ENCODE measurements at regions not wholly inside any gene's neighbourhood (a gene's known extent, or its start where the extent isn't known, plus 50 kb on each side); places are given as distances from the start of the nearest gene placed in this dataset.

GRCh38 chr5:163766936-163767670, 261.7 kb downstream of the MAT2B start:
- Mint-ChIP-seq H3K27me3 (peaks cover 2% of the 10 kb centered on the region), H3K36me3 (no peaks in the 10 kb centered on the region), H3K4me3 (no peak overlapping the region), H3K4me1 (no peaks in the 10 kb centered on the region), H3K27ac (no peak overlapping the region), H3K9me3 (no peaks in the 10 kb centered on the region)

DNA sequence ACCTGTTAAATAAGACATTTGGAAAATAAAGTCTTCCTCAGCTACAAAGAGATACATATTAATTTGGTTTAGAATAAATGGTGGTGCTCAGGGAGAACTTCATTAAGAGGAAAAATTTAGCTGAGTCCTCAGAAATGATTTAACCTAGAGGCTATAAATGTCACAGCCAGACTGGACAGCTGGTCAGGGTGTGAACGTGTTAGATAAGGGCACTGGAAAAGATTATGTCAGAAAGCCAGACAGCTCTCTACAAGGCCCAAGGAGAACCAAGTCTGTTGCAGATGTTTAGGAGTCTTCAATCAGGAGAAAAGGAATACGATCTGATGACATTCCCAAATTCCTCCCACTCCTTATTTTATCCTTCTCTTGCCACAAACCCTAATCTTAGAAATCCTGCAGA, 265.2 kb downstream of the MAT2B start:
- no peaks in the 10 kb centered on the region for H3K9me3 Mint-ChIP-seq
- no peaks in the 10 kb centered on the region for H3K36me3 Mint-ChIP-seq
- no peak overlapping the region for H3K27ac Mint-ChIP-seq
- H3K4me3 Mint-ChIP-seq: no peak overlapping the region
- H3K4me1 Mint-ChIP-seq: no peaks in the 10 kb centered on the region
- H3K27me3 Mint-ChIP-seq: peaks cover 2% of the 10 kb centered on the region

GRCh38 chr5:163772241-163772640, 266.8 kb downstream of the MAT2B start:
- H3K27ac Mint-ChIP-seq: no peak overlapping the region

GRCh38 chr5:163772644-163773043, 267.2 kb downstream of the MAT2B start:
- Mint-ChIP-seq H3K27ac (no peak overlapping the region), H3K27me3 (no peaks in the 10 kb centered on the region), H3K36me3 (no peaks in the 10 kb centered on the region), H3K9me3 (no peaks in the 10 kb centered on the region), H3K4me1 (no peaks in the 10 kb centered on the region), H3K4me3 (no peak overlapping the region)

More at GRCh38 chr5:163772241-163772640, 266.8 kb downstream of the MAT2B start:
- Mint-ChIP-seq H3K36me3 (no peaks in the 10 kb centered on the region), H3K4me1 (no peaks in the 10 kb centered on the region), H3K27me3 (peaks cover 2% of the 10 kb centered on the region), H3K9me3 (no peaks in the 10 kb centered on the region), H3K4me3 (no peak overlapping the region)

- H3K36me3 Mint-ChIP-seq: no peaks in the 10 kb centered on the region
- H3K27ac Mint-ChIP-seq: no peak overlapping the region
- H3K9me3 Mint-ChIP-seq: no peaks in the 10 kb centered on the region
- H3K4me1 Mint-ChIP-seq: no peaks in the 10 kb centered on the region
- no peak overlapping the region for H3K4me3 Mint-ChIP-seq
- no peaks in the 10 kb centered on the region for H3K27me3 Mint-ChIP-seq
Measured at GRCh38 chr5:163773226-163773625, 267.8 kb downstream of the MAT2B start.

DNA sequence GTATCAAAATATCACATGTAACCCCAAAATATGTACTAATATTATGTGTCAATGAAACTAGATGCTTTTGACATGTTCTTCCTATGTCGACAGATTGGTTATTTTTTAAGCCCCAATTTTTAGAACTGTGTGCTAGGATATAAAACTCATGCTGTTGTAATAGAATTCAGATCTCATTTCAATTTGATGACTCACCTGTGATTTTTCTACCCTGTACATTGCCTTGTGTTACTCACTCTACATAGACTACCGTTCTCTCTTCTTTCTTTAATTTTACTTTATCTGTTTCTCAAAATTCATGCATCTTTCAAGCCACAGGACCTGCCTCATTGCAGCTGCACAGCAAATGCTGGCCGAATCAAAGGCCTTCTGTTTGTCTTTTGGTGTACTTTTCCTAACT, 284.5 kb downstream of the MAT2B start:
- Mint-ChIP-seq H3K4me3 (no peak overlapping the region), H3K27me3 (no peaks in the 10 kb centered on the region), H3K36me3 (no peaks in the 10 kb centered on the region), H3K27ac (no peak overlapping the region), H3K4me1 (no peaks in the 10 kb centered on the region), H3K9me3 (peaks cover 10% of the 10 kb centered on the region)

- Mint-ChIP-seq H3K4me3 (no peak overlapping the region), H3K27ac (no peak overlapping the region), H3K9me3 (peaks cover 12% of the 10 kb centered on the region), H3K27me3 (no peaks in the 10 kb centered on the region), H3K4me1 (no peaks in the 10 kb centered on the region), H3K36me3 (no peaks in the 10 kb centered on the region)
Measured at GRCh38 chr5:163790497-163790896, 285.1 kb downstream of the MAT2B start.

GRCh38 chr5:163794993-163795392, 289.6 kb downstream of the MAT2B start:
- no peaks in the 10 kb centered on the region for H3K36me3 Mint-ChIP-seq
- no peak overlapping the region for H3K27ac Mint-ChIP-seq

DNA sequence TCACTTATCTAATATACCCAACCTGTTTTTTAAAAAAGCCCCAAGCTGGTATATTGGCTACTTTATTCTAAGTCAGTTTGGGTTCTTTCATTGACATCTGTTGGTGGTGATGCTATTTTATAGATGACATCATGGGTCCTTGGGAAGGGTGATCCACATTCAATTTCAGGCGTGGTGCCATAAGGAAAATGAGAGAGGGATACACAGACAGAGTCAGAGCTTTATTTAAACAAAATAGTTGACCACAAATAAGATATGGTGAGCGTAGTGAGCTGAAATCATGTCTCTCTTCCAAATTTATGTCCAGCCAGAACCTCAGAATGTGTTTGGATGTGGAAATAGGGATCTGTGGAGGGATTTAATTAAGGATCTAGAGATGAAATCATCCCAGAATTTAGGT, 302.4 kb downstream of the MAT2B start:
- Mint-ChIP-seq H3K4me3 (no peak overlapping the region), H3K9me3 (no peaks in the 10 kb centered on the region), H3K27ac (no peak overlapping the region), H3K4me1 (no peaks in the 10 kb centered on the region), H3K27me3 (no peaks in the 10 kb centered on the region), H3K36me3 (no peaks in the 10 kb centered on the region)

More at GRCh38 chr5:163794993-163795392, 289.6 kb downstream of the MAT2B start:
- Mint-ChIP-seq H3K9me3 (peaks cover 21% of the 10 kb centered on the region), H3K4me1 (no peaks in the 10 kb centered on the region), H3K27me3 (no peaks in the 10 kb centered on the region), H3K4me3 (no peak overlapping the region)

- no peak overlapping the region for H3K27ac Mint-ChIP-seq
- no peaks in the 10 kb centered on the region for H3K9me3 Mint-ChIP-seq
- no peaks in the 10 kb centered on the region for H3K27me3 Mint-ChIP-seq
- no peaks in the 10 kb centered on the region for H3K4me1 Mint-ChIP-seq
- H3K4me3 Mint-ChIP-seq: no peak overlapping the region
- no peaks in the 10 kb centered on the region for H3K36me3 Mint-ChIP-seq
Measured at GRCh38 chr5:163809473-163809872, 304.1 kb downstream of the MAT2B start.

GRCh38 chr5:163813900-163814299, 308.5 kb downstream of the MAT2B start:
- H3K27ac Mint-ChIP-seq: no peak overlapping the region

GRCh38 chr5:163815240-163815791, 309.9 kb downstream of the MAT2B start:
- no peak overlapping the region for H3K27ac Mint-ChIP-seq
- H3K4me3 Mint-ChIP-seq: no peak overlapping the region
- no peaks in the 10 kb centered on the region for H3K36me3 Mint-ChIP-seq
- no peaks in the 10 kb centered on the region for H3K4me1 Mint-ChIP-seq
- H3K9me3 Mint-ChIP-seq: peaks cover 13% of the 10 kb centered on the region
- no peaks in the 10 kb centered on the region for H3K27me3 Mint-ChIP-seq

More at GRCh38 chr5:163813900-163814299, 308.5 kb downstream of the MAT2B start:
- H3K4me3 Mint-ChIP-seq: no peak overlapping the region
- no peaks in the 10 kb centered on the region for H3K27me3 Mint-ChIP-seq
- H3K36me3 Mint-ChIP-seq: no peaks in the 10 kb centered on the region
- no peaks in the 10 kb centered on the region for H3K4me1 Mint-ChIP-seq
- H3K9me3 Mint-ChIP-seq: peaks cover 13% of the 10 kb centered on the region

DNA sequence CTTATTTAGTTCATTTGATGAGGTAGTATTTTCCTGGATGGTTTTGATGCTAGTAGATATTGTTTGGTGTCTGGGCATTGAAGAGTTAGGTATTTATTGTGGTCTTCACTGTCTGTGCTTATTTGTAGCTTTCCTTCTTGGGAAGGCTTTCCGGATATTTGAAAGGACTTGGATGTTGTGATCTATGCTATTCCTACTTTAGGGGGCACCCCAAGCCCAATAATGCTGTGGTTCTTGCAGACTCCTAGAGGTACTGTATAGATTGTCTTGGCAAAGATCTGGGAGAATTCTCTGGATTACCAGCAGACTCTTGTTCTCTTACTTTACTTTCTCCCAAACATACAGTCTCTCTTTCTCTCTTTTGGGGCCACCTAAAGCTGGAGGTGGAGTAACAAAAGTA, 315.7 kb downstream of the MAT2B start:
- Mint-ChIP-seq H3K36me3 (no peaks in the 10 kb centered on the region), H3K9me3 (peaks cover 22% of the 10 kb centered on the region), H3K4me3 (no peak overlapping the region), H3K27ac (no peak overlapping the region), H3K4me1 (no peaks in the 10 kb centered on the region), H3K27me3 (no peaks in the 10 kb centered on the region)

GRCh38 chr5:163822548-163822947, 317.1 kb downstream of the MAT2B start:
- no peaks in the 10 kb centered on the region for H3K27me3 Mint-ChIP-seq
- no peak overlapping the region for H3K27ac Mint-ChIP-seq
- no peaks in the 10 kb centered on the region for H3K36me3 Mint-ChIP-seq
- peaks cover 17% of the 10 kb centered on the region for H3K9me3 Mint-ChIP-seq
- H3K4me3 Mint-ChIP-seq: no peak overlapping the region
- no peaks in the 10 kb centered on the region for H3K4me1 Mint-ChIP-seq

GRCh38 chr5:163825661-163826060, 320.2 kb downstream of the MAT2B start:
- Mint-ChIP-seq H3K4me1 (no peaks in the 10 kb centered on the region), H3K27me3 (no peaks in the 10 kb centered on the region), H3K36me3 (no peaks in the 10 kb centered on the region)

DNA sequence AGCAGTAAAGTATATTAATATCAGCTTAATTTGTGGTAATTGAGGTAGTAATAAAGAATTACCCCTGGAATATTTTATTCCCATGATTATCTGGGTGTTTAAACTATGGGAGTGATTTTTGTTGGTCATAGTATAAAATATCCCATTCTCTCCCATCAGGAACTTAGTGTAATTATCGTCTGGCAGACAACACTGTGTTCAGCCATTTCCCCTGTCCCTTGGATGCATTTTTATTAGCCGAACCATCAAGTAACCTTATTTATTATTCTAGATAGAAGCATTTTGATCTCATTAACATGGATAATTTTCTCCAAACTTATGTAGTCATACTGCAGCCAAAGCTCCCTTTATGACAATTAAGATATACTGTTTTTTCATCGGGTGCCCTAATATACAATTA, 320.8 kb downstream of the MAT2B start:
- Mint-ChIP-seq H3K4me3 (no peak overlapping the region), H3K36me3 (no peaks in the 10 kb centered on the region), H3K9me3 (peaks cover 2% of the 10 kb centered on the region), H3K4me1 (no peaks in the 10 kb centered on the region), H3K27me3 (no peaks in the 10 kb centered on the region), H3K27ac (no peak overlapping the region)

More at GRCh38 chr5:163825661-163826060, 320.2 kb downstream of the MAT2B start:
- Mint-ChIP-seq H3K4me3 (no peak overlapping the region), H3K27ac (no peak overlapping the region), H3K9me3 (peaks cover 7% of the 10 kb centered on the region)
